HG03045 (cell line): ENCODE measurements at regions not wholly inside any gene's neighbourhood (a gene's known extent, or its start where the extent isn't known, plus 50 kb on each side); places are given as distances from the start of the nearest gene placed in this dataset.
"Not testable (repeated sequence)": the region's sequence is repeated elsewhere in the genome, so short reads cannot be mapped to it uniquely, and the experiment has no call there.

Experiments
- ATAC-seq: cut with Tn5 transposase; IDR thresholded peaks from one replicate; pipeline ENCODE4 v1.9.1; 2021; ENCODE audit warnings: mild to moderate bottlenecking, moderate library complexity; ENCODE audit not compliant: unreplicated experiment

- no peak for ATAC-seq
These were observed 576.9 kb downstream of the RFPL4B start for GRCh38 chr6:112923940-112924587.

- ATAC-seq, result no peak
These were observed 578.6 kb downstream of the RFPL4B start for GRCh38 chr6:112925702-112926101.

GRCh38 chr6:112927641-112928320, 580.7 kb downstream of the RFPL4B start:
- no peak for ATAC-seq

- ATAC-seq, result no peak
These were observed 582.5 kb downstream of the RFPL4B start for GRCh38 chr6:112929641-112930040.

GRCh38 chr6:112931832-112932231, 584.7 kb downstream of the RFPL4B start:
- ATAC-seq, result no peak

GRCh38 chr6:112933947-112934346, 586.8 kb downstream of the RFPL4B start:
- no peak for ATAC-seq

GRCh38 chr6:112934433-112935327, 587.5 kb downstream of the RFPL4B start:
- ATAC-seq, result no peak

- ATAC-seq, result no peak
These were observed 588.4 kb downstream of the RFPL4B start for GRCh38 chr6:112935402-112936078.

- no peak for ATAC-seq
These were observed 588.9 kb downstream of the RFPL4B start for GRCh38 chr6:112936079-112936472.

GRCh38 chr6:112936504-112936903, 589.4 kb downstream of the RFPL4B start:
- ATAC-seq, result no peak

- ATAC-seq, result not testable (repeated sequence)
These were observed 590.6 kb downstream of the RFPL4B start for GRCh38 chr6:112937690-112938089.

- ATAC-seq, result no peak
These were observed 591.5 kb downstream of the RFPL4B start for GRCh38 chr6:112938650-112939049.

- ATAC-seq, result no peak
These were observed 592.4 kb downstream of the RFPL4B start for GRCh38 chr6:112939563-112939962.

- no peak for ATAC-seq
These were observed 594.5 kb downstream of the RFPL4B start for GRCh38 chr6:112941613-112942012.

GRCh38 chr6:112946051-112946450, 598.9 kb downstream of the RFPL4B start:
- no peak for ATAC-seq

GRCh38 chr6:112947507-112947906, 600.4 kb downstream of the RFPL4B start:
- no peak for ATAC-seq

GRCh38 chr6:112951829-112952228, 604.7 kb downstream of the RFPL4B start:
- ATAC-seq, result no peak

GRCh38 chr6:112955743-112956142, 608.6 kb downstream of the RFPL4B start:
- not testable (repeated sequence) for ATAC-seq

- ATAC-seq, result no peak
These were observed 609.8 kb downstream of the RFPL4B start for GRCh38 chr6:112956696-112957535.

GRCh38 chr6:112957536-112957916, 610.4 kb downstream of the RFPL4B start:
- no peak for ATAC-seq
